GM18858 (cell line): ENCODE measurements at regions not wholly inside any gene's neighbourhood (a gene's known extent, or its start where the extent isn't known, plus 50 kb on each side); places are given as distances from the start of the nearest gene placed in this dataset.

ENCODE experiments used
- ATAC-seq: cut with Tn5 transposase; IDR thresholded peaks from one replicate; pipeline ENCODE4 v1.9.1; 2021; ENCODE audit not compliant: unreplicated experiment

DNA sequence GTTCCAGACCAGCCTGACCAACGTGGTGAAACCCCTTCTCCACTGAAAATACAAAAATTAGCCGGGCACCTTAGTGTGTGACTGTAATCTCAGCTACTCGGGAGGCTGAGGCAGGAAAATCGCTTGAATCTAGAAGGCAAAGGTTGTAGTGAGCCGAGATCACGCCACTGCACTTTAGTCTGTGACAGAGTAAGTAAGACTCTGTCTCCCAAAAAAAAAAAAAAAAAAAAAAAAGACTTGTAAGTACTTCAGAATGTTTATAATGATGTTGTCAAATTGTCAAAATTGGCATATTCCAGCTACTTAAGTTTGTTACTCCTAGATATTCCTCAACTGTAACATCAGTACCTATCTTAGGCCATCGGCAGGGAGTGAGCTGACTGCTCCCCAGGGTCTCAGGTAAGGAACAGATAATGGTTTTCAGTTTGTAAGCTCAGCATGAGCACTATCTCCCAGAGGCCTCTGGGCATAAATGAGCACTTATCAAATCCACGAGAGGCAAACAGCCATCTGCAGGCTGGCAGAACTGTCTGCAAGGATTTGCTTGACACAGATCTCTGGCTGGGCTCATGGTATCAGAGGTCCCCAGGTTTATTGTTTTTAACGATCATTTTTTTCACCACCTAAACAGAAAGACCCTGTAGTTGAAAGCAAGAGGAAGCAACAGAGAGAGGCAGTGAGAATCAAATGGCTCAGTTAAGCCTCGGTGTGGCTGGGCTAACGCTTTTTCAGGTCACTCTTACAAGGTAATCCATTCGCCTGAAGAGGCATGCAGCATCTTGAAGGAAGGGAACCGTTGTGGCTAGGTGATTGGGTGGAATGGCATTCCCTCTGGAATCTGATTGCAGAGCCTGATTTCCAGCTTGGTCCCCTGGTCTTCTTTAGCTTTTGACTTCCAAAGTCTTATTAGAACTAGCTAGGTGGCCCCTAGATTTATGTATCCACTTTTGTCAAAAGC, 115.9 kb downstream of the LY86 start:
- no peak for ATAC-seq

DNA sequence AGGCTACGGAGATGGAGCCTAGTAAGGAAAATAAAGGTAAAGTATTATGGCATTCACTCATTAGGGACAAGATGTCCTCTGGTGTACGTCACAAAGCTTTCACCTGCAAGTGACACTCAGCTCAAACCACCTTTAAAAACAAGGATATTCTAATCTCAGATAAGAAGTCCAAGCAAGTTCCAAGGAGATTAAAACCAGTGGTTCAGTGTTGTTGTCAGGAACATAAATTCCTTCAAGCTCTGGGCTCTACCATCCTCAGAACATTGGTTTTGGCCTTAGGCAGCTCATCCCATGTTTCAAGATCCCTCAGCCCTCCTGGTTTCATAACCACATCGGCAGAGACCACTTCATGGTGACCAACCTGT, 116.5 kb downstream of the LY86 start:
- no peak for ATAC-seq

DNA sequence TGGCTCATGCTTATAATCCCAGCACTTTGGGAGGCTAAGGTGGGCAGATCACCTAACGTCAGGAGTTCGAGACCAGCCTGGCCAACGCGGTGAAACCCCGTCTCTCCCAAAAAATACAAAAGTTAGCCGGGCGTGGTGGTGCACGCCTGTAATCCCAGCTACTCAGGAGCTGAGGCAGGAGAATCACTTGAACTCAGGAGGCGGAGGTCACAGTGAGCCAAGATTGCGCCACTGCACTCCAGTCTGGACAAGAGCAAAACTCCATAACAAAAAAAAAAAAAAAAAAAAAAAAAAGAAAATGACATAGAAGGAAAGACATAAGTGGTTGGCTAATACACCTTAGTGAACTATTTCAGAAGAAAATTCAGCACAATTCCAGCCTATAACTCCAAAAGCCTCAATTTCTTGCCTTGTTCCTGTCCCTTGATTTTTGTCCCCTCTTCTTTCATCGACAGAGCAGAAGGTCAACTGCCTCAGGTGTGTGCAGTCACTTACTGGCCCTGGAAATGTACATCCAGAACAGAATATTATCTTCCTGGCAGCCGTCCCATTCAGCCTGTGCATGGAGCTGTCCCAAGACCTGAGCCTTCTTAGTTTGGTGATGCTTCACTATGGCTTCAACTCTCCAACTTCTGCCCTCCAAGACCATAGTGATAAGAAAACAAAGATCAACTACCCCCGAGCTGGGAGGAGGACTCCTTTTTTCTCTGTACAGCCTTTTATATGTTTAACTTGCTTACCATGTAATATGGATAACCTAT, 117.6 kb downstream of the LY86 start:
- no peak for ATAC-seq

DNA sequence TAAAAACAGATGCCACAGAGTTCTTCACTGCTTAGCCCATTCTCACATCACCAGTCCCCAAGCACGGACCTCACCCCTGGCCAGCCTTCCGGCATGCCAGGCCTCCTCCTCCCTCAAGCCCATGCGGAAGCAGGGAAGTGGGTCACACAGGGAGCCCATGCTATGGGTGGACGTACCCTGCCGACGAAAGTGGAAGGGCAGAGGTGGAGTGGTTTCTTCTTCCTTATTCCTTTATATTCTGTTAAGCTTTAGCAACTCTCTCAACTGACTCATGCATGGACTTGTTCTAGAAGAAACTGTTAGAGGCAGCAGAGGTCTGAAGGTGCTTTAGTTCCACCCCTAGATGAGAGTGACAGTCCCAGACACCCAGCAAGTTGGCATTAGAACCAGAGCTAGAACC, 118.6 kb downstream of the LY86 start:
- ATAC-seq, result no peak

DNA sequence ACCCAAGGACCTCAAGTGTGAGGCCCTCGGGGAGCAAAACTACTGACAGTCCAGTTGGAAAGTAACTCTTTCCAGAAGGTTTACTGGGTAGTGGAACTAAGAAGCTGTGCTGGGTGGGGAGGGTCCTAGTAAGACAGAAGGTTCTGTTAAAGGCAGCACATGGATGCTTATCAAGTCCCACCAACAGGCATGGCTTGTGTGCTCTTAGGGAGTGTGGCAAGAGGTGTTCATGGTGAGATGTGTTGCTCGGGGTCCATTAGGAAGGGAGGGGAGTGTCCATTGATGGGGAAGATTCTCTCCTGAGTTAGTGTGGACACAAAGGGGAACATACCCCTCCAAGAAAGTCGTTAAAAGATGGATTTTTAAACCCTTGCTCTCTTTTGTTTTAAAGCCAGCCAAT, 120.6 kb downstream of the LY86 start:
- ATAC-seq, result no peak

DNA sequence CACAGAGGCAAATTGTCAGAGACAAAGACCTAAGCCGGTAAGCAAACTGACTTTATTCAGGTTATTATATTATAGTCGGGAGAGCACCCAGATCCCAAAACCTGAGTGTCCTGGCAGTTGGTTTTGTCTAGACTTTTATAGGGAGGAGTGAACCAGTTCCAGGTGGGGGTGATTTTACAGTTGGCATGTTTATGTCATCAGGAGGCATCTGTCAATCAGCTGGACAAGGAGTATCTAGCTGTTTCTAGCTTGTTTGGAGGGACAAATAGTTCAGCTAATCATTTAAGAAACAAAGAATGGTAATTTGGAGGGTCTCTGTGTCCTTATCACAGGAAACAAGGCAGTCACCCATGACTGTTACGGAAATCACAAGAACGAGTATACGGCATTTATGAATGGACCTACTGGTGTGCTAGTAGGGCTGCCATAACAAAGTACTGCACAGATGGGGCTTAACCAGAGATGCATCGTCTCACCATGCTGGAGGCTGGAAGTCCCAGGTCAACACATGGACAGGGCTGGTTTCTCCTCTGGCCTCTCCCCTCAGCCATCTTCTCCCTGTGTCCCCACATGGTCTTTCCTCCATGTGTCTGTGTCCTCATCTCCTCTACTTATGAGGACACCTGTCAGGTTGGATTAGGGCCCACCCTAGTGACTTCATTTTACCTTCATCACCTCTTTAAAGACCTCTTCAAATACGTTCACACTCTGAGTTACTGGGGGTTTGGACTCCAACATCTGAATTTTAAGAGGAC, 122.7 kb downstream of the LY86 start:
- no peak for ATAC-seq

DNA sequence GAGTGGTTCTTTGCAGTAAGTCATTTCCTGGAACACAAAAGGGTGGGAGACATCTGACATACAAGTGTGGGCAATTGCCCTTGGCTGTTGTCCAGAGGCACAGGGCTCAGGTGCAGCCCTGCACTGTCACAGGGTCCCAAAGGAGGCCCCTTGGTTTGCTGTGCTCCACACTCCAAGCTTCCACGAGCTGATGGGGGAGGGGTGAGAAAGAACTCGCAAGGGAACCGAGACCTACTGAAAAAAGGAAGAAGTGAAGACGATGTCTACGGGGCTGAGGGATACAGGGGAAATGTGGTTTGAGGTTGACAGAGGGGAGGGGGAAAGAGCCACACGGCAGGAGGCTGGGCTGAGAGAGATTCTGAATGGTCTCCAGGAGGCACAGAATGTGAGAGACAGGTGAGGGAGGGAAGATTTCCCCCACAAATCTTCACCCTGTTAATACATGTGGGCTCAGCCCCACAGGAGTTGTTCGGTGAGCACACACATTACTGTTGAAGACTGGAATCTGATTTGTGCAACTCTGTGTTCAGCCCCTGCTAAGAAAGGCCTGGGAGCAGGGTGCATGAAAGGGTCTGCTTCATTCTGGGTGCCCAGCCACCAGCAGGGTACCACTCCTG, 123.4 kb downstream of the LY86 start:
- no peak for ATAC-seq

DNA sequence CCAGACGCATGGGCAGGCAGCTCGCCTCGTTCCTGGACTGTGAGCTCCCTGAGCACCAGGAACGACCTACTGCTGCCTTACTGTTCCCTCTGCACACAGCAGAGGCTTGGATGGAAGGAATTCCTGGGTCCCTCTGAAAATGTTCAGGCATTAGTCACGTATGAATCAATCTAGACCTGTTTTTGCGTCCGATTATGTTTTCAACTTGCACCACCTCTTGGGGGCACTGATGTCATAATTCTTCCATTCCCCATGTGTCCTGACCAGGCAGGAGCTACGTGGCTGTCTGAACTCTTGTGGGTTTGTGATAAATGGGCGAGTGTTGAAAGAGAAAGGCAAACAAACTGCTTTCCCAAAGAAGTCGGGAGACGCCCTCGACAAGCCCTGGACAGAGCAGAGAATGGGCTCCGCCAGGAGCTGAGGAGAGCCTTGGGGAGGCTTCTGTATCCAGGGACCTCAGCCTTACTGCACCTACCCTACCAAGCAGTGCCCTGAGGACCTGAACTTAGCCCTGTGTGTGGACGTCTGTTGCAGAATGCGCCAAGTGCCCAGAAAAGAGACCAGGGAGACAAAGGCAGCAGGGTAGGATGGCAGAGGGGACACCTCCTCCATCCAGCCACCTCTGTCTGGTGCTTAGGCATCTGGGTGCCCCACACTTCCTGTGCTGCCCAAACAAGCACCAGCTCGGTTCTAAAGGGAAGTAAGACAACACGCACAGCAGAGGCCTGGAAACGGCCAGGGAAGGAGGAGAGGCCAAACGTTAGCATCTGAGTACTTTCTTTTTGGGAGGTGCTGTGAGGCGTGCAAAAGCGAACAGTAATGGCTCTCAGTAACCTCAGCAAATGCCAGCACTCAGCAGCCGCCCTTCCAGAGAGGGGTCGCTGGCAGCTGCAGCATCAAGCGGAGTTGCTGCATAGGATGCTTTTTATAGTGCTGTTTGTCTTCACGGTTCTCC, 124.2 kb downstream of the LY86 start:
- no peak for ATAC-seq

DNA sequence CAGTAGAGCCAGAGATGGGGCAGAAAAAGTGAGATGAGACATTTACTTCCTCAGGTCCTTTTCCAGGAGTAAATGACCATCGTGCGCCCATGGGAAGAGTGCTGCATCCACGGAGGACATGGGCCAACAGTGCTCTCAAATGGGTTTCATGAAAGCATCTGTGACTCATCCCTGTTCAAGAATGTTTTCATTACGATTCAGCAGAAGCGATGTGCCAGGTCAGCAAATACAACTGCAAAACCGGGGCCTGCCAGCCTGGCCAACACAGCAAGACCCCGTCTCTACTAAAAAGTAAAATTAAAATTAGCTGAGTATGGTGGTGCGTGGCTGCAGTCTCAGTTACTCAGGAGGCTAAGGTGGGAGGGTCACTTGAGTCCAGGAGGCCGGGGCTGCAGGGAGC, 125.1 kb downstream of the LY86 start:
- ATAC-seq, result no peak

DNA sequence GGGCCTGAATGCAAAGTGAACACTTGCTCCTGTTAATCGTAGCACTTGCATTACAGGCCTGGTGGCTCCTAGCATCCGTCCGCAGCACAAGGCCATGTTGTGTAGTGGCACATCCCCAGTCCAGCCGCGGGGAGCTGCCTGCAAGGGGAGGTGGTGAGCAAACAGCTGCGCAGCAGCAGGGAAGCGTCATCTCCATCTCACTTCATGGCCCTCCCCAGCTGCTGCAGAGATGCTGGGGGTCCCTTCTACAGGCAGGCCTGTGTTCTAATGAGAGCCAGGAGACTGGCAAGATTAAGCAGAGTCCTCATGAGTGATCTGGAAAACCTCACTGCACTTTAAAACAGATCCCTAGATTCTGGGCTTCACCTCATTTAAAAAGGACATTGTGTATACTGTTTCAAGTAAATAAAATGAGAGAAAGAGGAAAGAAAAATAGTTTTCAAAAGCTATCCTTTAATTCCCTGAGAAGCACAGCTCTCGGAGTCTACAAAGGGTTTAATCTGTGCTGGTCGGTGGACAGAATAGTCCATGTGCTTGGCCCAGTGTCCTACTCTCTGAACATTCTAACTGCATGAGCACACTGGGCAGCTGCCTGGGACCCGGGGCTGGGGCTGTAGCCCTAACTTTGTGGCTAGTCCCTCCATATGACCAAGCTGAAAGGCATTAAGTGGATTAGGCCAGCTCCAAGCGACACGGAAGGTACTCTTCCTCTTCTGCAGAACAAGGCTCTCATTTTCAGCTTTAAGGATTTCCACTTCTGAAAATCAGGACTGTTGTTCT, 125.8 kb downstream of the LY86 start:
- ATAC-seq, result no peak

DNA sequence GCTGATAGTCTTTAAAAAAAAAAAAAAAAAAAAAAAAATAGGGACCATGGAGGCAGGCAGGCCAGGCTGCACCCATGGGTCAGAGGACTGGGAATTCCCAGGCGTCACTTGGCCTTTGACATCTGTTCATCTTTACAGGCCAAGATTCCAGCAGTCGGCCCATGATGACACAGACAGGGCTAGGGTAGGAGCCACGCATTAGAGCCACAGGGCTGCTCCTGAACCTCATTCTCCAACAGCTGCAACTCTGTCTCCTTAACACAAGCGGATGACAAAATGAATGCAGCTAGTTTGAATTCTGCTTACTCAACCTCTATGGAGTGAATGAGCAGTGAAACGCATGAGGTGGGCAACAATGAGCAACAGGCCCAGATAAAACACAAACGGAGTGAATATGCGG, 126.4 kb downstream of the LY86 start:
- ATAC-seq, result no peak

DNA sequence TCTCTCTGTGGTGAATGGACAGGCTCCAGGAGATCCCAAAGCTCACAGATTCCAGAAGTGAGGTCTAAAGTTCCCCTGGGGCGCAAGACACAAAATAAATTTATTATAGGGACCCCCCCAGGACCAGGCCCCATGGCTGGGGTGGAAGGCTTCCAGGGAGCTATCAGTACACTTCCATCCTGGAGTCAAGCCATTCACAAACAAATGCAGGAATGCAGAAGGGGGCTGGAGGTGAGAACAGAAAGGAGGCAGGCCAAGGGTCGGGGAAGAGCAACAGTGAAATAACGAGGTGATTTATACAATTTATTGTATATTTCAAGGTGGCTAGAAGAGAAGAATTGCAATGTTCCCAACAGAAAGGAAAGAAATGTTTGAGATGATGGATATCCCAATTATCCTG, 126.9 kb downstream of the LY86 start:
- ATAC-seq, result no peak

DNA sequence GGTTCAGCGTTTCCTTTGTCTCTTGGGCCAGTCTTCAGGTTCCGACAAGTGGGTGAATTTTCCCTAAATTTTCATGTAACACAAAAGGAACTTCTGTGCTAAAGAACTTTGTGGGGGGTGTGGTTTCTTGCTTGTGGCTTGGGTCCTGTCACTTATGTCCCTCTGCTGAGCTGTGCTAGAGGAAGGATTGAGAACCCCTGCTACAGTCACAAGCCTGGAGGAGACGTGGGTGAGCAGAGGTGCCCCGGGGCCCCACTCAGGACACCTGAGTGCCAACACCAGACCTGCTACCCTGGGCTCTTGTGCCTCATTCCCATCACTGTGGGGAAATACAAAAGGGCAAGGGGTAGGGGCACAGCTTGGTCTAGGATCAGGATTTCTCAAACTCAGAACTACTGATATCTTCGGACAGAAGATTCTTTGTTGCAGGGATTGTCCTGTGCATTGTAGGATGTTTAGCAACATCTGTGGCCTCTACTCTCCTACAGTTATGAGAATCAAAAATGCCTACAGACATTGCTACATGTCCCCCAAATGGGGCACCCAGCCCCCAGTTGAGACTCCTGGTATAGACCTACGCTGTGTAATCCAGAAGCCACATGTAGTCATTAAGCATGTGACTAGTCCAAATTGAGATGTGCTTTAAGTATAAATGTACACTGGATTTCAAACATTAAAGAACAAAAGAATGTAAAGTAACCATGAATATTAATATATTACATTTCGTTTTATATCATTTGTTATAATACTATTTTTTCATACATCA, 128.7 kb downstream of the LY86 start:
- ATAC-seq, result no peak

DNA sequence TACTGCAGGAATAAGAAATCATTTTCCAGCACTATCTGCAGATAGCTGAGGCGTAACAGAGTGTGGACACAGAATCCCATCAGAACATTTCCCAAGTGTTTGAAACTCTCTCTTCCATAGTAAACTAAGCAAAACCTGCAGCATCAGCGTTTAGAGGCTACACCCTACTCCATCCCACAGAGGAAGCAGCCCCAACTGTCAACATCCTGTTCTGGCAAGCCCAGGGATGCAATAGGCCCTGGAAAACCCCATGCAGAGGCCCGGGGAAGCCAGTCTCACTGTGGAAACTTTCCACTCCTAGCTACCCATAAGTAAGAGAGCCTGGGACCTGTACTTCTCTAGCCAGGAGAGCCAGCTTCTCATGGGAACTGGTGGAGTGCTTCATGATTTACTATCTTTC, 129.4 kb downstream of the LY86 start:
- ATAC-seq, result no peak

DNA sequence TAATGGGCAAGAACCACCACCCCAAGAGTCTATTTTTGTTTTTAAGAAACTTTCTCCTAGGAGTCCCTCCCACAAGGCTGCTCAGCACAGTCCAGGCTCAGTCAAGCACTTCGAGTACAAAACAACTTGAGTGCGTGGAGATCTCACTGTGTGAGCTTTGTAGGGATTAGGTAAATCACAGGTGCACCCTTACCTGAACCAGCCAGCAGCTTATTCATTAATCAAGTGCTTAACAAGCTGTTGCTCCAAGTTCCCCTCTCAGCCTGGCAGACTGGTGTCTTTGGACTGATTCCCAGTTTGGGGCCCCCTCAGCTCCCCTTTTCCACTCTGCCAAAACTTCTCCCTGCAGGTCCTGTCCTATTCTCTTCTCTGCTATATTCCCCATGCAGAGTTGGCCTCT, 133.1 kb downstream of the LY86 start:
- no peak for ATAC-seq

DNA sequence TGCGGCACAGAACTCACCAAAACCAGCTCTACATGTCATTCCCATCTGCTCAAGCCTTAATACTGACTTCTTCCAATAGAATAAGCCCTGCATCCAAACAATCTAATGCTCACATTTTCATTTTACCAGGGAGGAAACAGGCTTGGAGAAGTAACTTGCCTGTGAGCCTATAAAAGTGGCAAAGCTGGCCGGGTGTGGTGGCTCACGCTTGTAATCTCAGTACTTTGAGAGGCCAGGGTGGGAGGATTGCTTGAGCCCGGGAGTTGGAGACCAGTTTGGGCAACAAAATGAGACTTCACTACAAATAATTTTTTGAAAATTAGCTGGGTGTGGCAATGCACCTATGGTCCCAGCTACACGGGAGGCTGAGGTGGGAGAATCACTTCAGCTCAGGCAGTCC, 133.7 kb downstream of the LY86 start:
- ATAC-seq, result no peak

DNA sequence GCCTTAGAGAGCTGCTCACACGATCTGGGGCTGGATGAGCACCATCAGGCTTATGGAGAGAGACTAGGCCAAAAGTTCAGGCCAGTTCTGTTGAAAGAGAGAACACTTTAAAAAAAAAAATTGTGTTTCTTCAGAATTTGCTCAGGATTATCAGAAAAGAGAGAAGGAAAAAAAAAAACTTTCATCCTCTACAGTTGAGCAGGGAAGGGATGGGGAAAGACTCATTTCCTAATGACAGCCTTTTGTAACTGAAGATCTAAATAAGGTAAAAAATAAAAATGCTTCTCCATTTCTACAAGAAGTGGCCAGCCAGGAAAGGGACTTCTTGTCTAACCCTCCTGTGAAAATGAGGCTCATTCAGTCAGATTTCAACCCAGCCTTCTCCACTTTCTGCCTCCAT, 134.8 kb downstream of the LY86 start:
- no peak for ATAC-seq

DNA sequence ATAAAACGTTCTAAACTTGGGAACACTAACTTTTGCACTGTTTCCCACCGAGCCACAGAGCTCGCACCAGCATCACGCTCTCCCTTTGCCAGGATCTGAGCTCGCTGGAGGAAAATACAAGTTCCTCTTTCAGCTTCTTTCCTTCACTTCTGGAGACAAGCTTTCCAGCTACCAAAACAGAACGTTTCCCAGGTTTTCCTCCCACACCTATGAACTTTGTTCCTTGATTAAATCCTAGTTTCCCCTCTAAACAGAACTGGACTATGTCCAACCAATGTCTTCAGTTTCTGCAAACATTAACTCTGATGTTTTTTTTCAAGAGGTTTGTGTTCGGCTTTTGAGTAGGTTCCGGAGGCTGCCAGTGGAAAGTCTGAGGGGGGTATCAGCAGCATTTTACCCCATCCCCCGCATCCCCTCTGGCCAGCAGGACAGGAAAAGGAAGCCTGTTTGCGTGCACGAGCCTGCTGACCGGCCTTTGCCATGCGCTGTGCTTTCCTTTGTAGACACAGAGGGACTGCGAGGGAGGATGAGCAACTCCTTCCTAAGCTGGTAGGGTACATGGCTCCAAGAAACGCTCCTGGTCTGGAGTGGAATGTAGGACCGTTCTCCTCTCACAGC, 135.5 kb downstream of the LY86 start:
- ATAC-seq, result no peak
